ENCODE measurements at regions not wholly inside any gene's neighbourhood (a gene's known extent, or its start where the extent isn't known, plus 50 kb on each side); places are given as distances from the start of the nearest gene placed in this dataset.

- no peak for DNase-seq (ENCODE audit: low spot score)
- H3K27ac ChIP-seq (ENCODE audit: low read depth, low read length, poor library complexity, severe bottlenecking) = no peak overlapping the region
- H3K36me3 ChIP-seq (ENCODE audit: insufficient read depth, low read length, poor library complexity, severe bottlenecking) = no peaks in the 10 kb centered on the region
- no TSS peak for BruUV-seq (replicated peaks)
- POLR2A ChIA-PET (ENCODE audit: low non-redundant PET) = no interaction called here
- intact Hi-C loops (cut with micrococcal nuclease; ENCODE audit: unreplicated experiment) = no loop called here
- no peak overlapping the region for H3K4me3 ChIP-seq (ENCODE audit: low read depth, low read length, poor library complexity, severe bottlenecking)
- H3K4me1 ChIP-seq (ENCODE audit: insufficient read depth, low read length, poor library complexity, severe bottlenecking) = no peaks in the 10 kb centered on the region
- no peaks in the 10 kb centered on the region for H3K9me3 ChIP-seq (ENCODE audit: low read depth, low read length, poor library complexity, severe bottlenecking)
- no peaks in the 10 kb centered on the region for H3K27me3 ChIP-seq (replicated peaks; ENCODE audit: insufficient read depth, low read depth, low read length, poor library complexity)
- TF ChIP-seq CTCF (conservative IDR thresholded peaks at IDR 0.05; ENCODE audit: low read depth, low read length) (no peak), EZH2 (IDR thresholded peaks at IDR 0.05; ENCODE audit: borderline replicate concordance, low read depth, low read length, poor library complexity, severe bottlenecking) (no peak)
- CTCF ChIA-PET = no interaction called here
These were observed 365.7 kb downstream of the RPS29 start for GRCh38 chr14:49220492-49220891.

GRCh38 chr14:49218436-49219092, 367.6 kb downstream of the RPS29 start:
- Histone ChIP-seq H3K27ac (ENCODE audit: low read depth, low read length, poor library complexity, severe bottlenecking) (no peak overlapping the region), H3K4me3 (ENCODE audit: low read depth, low read length, poor library complexity, severe bottlenecking) (no peak overlapping the region), H3K4me1 (ENCODE audit: insufficient read depth, low read length, poor library complexity, severe bottlenecking) (no peaks in the 10 kb centered on the region), H3K9me3 (ENCODE audit: low read depth, low read length, poor library complexity, severe bottlenecking) (no peaks in the 10 kb centered on the region), H3K27me3 (replicated peaks; ENCODE audit: insufficient read depth, low read depth, low read length, poor library complexity) (peaks cover 5% of the 10 kb centered on the region), H3K36me3 (ENCODE audit: insufficient read depth, low read length, poor library complexity, severe bottlenecking) (no peaks in the 10 kb centered on the region)
- ChIA-PET POLR2A (ENCODE audit: low non-redundant PET) (no interaction called here), CTCF (no interaction called here)
- no TSS peak for BruUV-seq (replicated peaks)
- intact Hi-C loops (cut with micrococcal nuclease; ENCODE audit: unreplicated experiment) = no loop called here
- DNase-seq (ENCODE audit: low spot score) = no peak
- TF ChIP-seq EZH2 (IDR thresholded peaks at IDR 0.05; ENCODE audit: borderline replicate concordance, low read depth, low read length, poor library complexity, severe bottlenecking) (no peak), CTCF (conservative IDR thresholded peaks at IDR 0.05; ENCODE audit: low read depth, low read length) (no peak)

GRCh38 chr14:49212721-49213120, 373.5 kb downstream of the RPS29 start:
- H3K4me3 ChIP-seq (ENCODE audit: low read depth, low read length, poor library complexity, severe bottlenecking) = no peak overlapping the region
- POLR2A ChIA-PET (ENCODE audit: low non-redundant PET) = no interaction called here
- intact Hi-C loops (cut with micrococcal nuclease; ENCODE audit: unreplicated experiment) = no loop called here

More at GRCh38 chr14:49212721-49213120, 373.5 kb downstream of the RPS29 start:
- Histone ChIP-seq H3K27ac (ENCODE audit: low read depth, low read length, poor library complexity, severe bottlenecking) (no peak overlapping the region), H3K9me3 (ENCODE audit: low read depth, low read length, poor library complexity, severe bottlenecking) (no peaks in the 10 kb centered on the region), H3K27me3 (replicated peaks; ENCODE audit: insufficient read depth, low read depth, low read length, poor library complexity) (peaks cover 16% of the 10 kb centered on the region), H3K36me3 (ENCODE audit: insufficient read depth, low read length, poor library complexity, severe bottlenecking) (no peaks in the 10 kb centered on the region), H3K4me1 (ENCODE audit: insufficient read depth, low read length, poor library complexity, severe bottlenecking) (no peaks in the 10 kb centered on the region)
- CTCF ChIA-PET = no interaction called here
- no peak for TF ChIP-seq EZH2 (IDR thresholded peaks at IDR 0.05; ENCODE audit: borderline replicate concordance, low read depth, low read length, poor library complexity, severe bottlenecking)
- TF ChIP-seq CTCF (conservative IDR thresholded peaks at IDR 0.05; ENCODE audit: low read depth, low read length) = no peak
- DNase-seq (ENCODE audit: low spot score) = no peak
- BruUV-seq (replicated peaks) = no TSS peak
